ENCODE measurements at regions not wholly inside any gene's neighbourhood (a gene's known extent, or its start where the extent isn't known, plus 50 kb on each side); places are given as distances from the start of the nearest gene placed in this dataset.

GRCh38 chr7:136807598-136807997 lies 60.9 kb upstream of the CHRM2 start:
- no peak for DNase-seq (ENCODE audit: low spot score)

- DNase-seq (ENCODE audit: low spot score), result no peak
These were observed 65.4 kb upstream of the CHRM2 start for GRCh38 chr7:136803028-136803427.

- no peak for DNase-seq (ENCODE audit: low spot score)
These were observed 84.5 kb upstream of the CHRM2 start for GRCh38 chr7:136783934-136784333.

- peak; percentile 28 for DNase-seq (ENCODE audit: low spot score)
These were observed 126.5 kb upstream of the CHRM2 start for GRCh38 chr7:136741941-136742340.

- DNase-seq (ENCODE audit: low spot score), result no peak
These were observed 139.5 kb upstream of the CHRM2 start for GRCh38 chr7:136728945-136729344.

- no peak for DNase-seq (ENCODE audit: low spot score)
These were observed 142.0 kb upstream of the CHRM2 start for GRCh38 chr7:136726460-136726859.

GRCh38 chr7:136717910-136718557 lies 150.4 kb upstream of the CHRM2 start:
- DNase-seq (ENCODE audit: low spot score), result no peak

GRCh38 chr7:136714062-136714461 lies 154.4 kb upstream of the CHRM2 start:
- DNase-seq (ENCODE audit: low spot score), result no peak

GRCh38 chr7:136710751-136711150 lies 157.7 kb upstream of the CHRM2 start:
- no peak for DNase-seq (ENCODE audit: low spot score)

GRCh38 chr7:136709876-136710275 lies 158.6 kb upstream of the CHRM2 start:
- no peak for DNase-seq (ENCODE audit: low spot score)

- DNase-seq (ENCODE audit: low spot score), result no peak
These were observed 165.5 kb upstream of the CHRM2 start for GRCh38 chr7:136702913-136703312.

GRCh38 chr7:136698977-136699376 lies 169.5 kb upstream of the CHRM2 start:
- no peak for DNase-seq (ENCODE audit: low spot score)

GRCh38 chr7:136698231-136698630 lies 170.2 kb upstream of the CHRM2 start:
- no peak for DNase-seq (ENCODE audit: low spot score)

GRCh38 chr7:136697271-136697670 lies 171.2 kb upstream of the CHRM2 start:
- no peak for DNase-seq (ENCODE audit: low spot score)

- DNase-seq (ENCODE audit: low spot score), result no peak
These were observed 175.0 kb upstream of the CHRM2 start for GRCh38 chr7:136693166-136694119.

GRCh38 chr7:136692221-136692620 lies 176.2 kb upstream of the CHRM2 start:
- DNase-seq (ENCODE audit: low spot score), result no peak

GRCh38 chr7:136688601-136689000 lies 179.9 kb upstream of the CHRM2 start:
- no peak for DNase-seq (ENCODE audit: low spot score)

GRCh38 chr7:136687693-136688322 lies 180.6 kb upstream of the CHRM2 start:
- peak; percentile 64 for DNase-seq (ENCODE audit: low spot score)

- no peak for DNase-seq (ENCODE audit: low spot score)
These were observed 182.8 kb upstream of the CHRM2 start for GRCh38 chr7:136685501-136686173.

GRCh38 chr7:136677471-136678365 lies 190.7 kb upstream of the CHRM2 start:
- no peak for DNase-seq (ENCODE audit: low spot score)

- DNase-seq (ENCODE audit: low spot score), result no peak
These were observed 200.9 kb upstream of the CHRM2 start for GRCh38 chr7:136667584-136667983.
